ENCODE measurements at regions not wholly inside any gene's neighbourhood (a gene's known extent, or its start where the extent isn't known, plus 50 kb on each side); places are given as distances from the start of the nearest gene placed in this dataset.

DNA sequence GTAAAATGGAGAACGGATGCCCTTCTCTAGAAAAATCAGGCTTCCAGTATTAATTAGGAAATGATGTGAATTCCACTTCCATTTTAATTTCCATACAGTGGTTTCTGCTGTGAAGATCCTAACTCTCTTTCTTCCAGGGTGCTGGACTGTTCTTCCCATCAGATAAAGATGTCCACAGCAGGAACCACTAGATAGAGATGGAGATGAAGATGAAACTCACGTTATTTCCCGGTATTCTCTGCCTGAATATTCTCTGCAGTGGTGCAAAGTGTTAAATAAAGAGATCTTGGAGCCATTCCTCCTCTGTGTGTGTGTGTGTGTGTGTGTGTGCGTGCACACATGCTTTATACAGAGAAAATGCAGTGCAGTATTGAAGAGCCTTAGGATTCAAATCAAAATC lies 727.5 kb downstream of the KCNJ2 start:
- no peak overlapping the region for H3K27ac Mint-ChIP-seq
- POLR2A ChIA-PET = no interaction called here
- peaks cover 16% of the 10 kb centered on the region for H3K9me3 Mint-ChIP-seq
- intact Hi-C loops (cut with micrococcal nuclease) = loop anchor here (10.0 kb wide), 1 partner anchor 58 kb away; no protein-coding TSS in a partner anchor
- no peaks in the 10 kb centered on the region for H3K36me3 Mint-ChIP-seq
- H3K27me3 Mint-ChIP-seq = no peaks in the 10 kb centered on the region
- no peak overlapping the region for H3K4me3 Mint-ChIP-seq
- no peak for DNase-seq
- CTCF ChIA-PET = interaction anchor here (1.0 kb wide), 1 partner anchor 18 kb away, joined by 3 read pairs; no protein-coding TSS in a partner anchor
- no peaks in the 10 kb centered on the region for H3K4me1 Mint-ChIP-seq (ENCODE audit: low read depth)

GRCh38 chr17:70897446-70897845 lies 728.1 kb downstream of the KCNJ2 start:
- intact Hi-C loops (cut with micrococcal nuclease) = loop anchor here (10.0 kb wide), 1 partner anchor 57 kb away; no protein-coding TSS in a partner anchor
- Mint-ChIP-seq H3K27me3 (no peaks in the 10 kb centered on the region), H3K4me1 (ENCODE audit: low read depth) (no peaks in the 10 kb centered on the region), H3K9me3 (peaks cover 17% of the 10 kb centered on the region), H3K4me3 (no peak overlapping the region), H3K36me3 (no peaks in the 10 kb centered on the region), H3K27ac (no peak overlapping the region)
- ChIA-PET CTCF (no interaction called here), POLR2A (no interaction called here)
- DNase-seq = no peak

- no peak overlapping the region for H3K27ac Mint-ChIP-seq
- POLR2A ChIA-PET = no interaction called here
- intact Hi-C loops (cut with micrococcal nuclease) = no loop called here
- H3K36me3 Mint-ChIP-seq = no peaks in the 10 kb centered on the region
- H3K27me3 Mint-ChIP-seq = no peaks in the 10 kb centered on the region
- no peak overlapping the region for H3K4me3 Mint-ChIP-seq
- CTCF ChIA-PET = no interaction called here
- H3K9me3 Mint-ChIP-seq = peaks cover 11% of the 10 kb centered on the region
- no peaks in the 10 kb centered on the region for H3K4me1 Mint-ChIP-seq (ENCODE audit: low read depth)
- DNase-seq = no peak
Measured at GRCh38 chr17:70901870-70902269, 732.5 kb downstream of the KCNJ2 start.

DNA sequence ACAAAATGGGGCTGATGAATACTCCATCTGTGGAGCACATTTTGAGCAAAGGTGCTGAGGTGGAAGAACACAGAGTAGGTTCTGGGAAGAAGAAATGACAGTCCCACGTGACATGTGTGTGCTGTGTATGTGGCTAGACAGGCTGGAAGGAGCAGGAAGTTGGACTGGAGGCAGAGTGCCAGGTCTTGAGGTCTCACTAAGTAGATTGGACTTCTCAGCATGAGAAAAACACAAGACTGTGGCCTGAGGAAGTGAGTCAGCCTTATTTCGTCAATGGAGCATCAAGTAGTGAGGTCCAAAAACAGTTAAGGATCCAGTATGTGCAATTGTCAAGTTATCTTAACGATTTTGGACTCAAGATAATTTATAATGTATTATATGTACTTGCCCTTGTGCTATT lies 736.5 kb downstream of the KCNJ2 start:
- H3K27ac Mint-ChIP-seq = no peak overlapping the region
- CTCF ChIA-PET = interaction anchor here (0.7 kb wide), 1 partner anchor 1106 kb away, joined by 4 read pairs; no protein-coding TSS in a partner anchor

DNA sequence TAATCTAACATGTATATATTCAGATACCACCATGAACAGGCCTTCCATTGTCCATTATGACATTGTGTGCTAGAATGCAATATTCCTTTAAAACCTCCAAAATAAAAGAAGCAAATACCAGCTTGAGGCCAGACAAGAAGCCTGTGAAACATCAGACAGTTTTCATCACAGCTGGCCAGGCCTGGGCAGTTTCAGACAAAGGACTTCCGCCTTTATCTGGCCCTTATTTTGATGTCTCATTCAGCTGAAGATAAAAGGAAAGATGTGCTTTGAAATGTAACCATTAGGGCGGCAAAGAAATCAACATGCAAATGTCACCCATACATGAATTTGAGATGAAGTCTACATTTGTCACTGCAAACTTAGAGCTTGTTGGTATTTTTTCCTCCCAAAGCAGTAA lies 737.5 kb downstream of the KCNJ2 start:
- no peak for DNase-seq
- H3K4me1 Mint-ChIP-seq (ENCODE audit: low read depth) = no peaks in the 10 kb centered on the region
- CTCF ChIA-PET = no interaction called here
- no peak overlapping the region for H3K27ac Mint-ChIP-seq
- H3K4me3 Mint-ChIP-seq = no peak overlapping the region
- no peaks in the 10 kb centered on the region for H3K36me3 Mint-ChIP-seq
- POLR2A ChIA-PET = no interaction called here
- intact Hi-C loops (cut with micrococcal nuclease) = no loop called here
- H3K27me3 Mint-ChIP-seq = no peaks in the 10 kb centered on the region
- H3K9me3 Mint-ChIP-seq = peaks cover 4% of the 10 kb centered on the region

More for the DNA sequence above, 736.5 kb downstream of the KCNJ2 start:
- H3K27me3 Mint-ChIP-seq = no peaks in the 10 kb centered on the region
- H3K36me3 Mint-ChIP-seq = no peaks in the 10 kb centered on the region
- H3K9me3 Mint-ChIP-seq = peaks cover 10% of the 10 kb centered on the region
- intact Hi-C loops (cut with micrococcal nuclease) = no loop called here
- H3K4me1 Mint-ChIP-seq (ENCODE audit: low read depth) = no peaks in the 10 kb centered on the region
- no peak overlapping the region for H3K4me3 Mint-ChIP-seq
- no peak for DNase-seq
- POLR2A ChIA-PET = no interaction called here

- DNase-seq = no peak
- H3K4me1 Mint-ChIP-seq (ENCODE audit: low read depth) = no peaks in the 10 kb centered on the region
- H3K4me3 Mint-ChIP-seq = no peak overlapping the region
- no peak overlapping the region for H3K27ac Mint-ChIP-seq
- H3K9me3 Mint-ChIP-seq = peaks cover 14% of the 10 kb centered on the region
- no peaks in the 10 kb centered on the region for H3K27me3 Mint-ChIP-seq
- POLR2A ChIA-PET = no interaction called here
- CTCF ChIA-PET = no interaction called here
- intact Hi-C loops (cut with micrococcal nuclease) = no loop called here
- no peaks in the 10 kb centered on the region for H3K36me3 Mint-ChIP-seq
Measured at GRCh38 chr17:70912716-70913485, 743.6 kb downstream of the KCNJ2 start.

- CTCF ChIA-PET = no interaction called here
- H3K4me1 Mint-ChIP-seq (ENCODE audit: low read depth) = no peaks in the 10 kb centered on the region
- H3K36me3 Mint-ChIP-seq = no peaks in the 10 kb centered on the region
- intact Hi-C loops (cut with micrococcal nuclease) = no loop called here
- peaks cover 21% of the 10 kb centered on the region for H3K9me3 Mint-ChIP-seq
- no peak overlapping the region for H3K4me3 Mint-ChIP-seq
- DNase-seq = no peak
- POLR2A ChIA-PET = no interaction called here
- no peaks in the 10 kb centered on the region for H3K27me3 Mint-ChIP-seq
- no peak overlapping the region for H3K27ac Mint-ChIP-seq
Measured at GRCh38 chr17:70916469-70916868, 747.1 kb downstream of the KCNJ2 start.

- no peaks in the 10 kb centered on the region for H3K27me3 Mint-ChIP-seq
- no peak overlapping the region for H3K4me3 Mint-ChIP-seq
- intact Hi-C loops (cut with micrococcal nuclease) = no loop called here
- peaks cover 21% of the 10 kb centered on the region for H3K9me3 Mint-ChIP-seq
- DNase-seq = no peak
- ChIA-PET POLR2A (no interaction called here), CTCF (no interaction called here)
- H3K4me1 Mint-ChIP-seq (ENCODE audit: low read depth) = no peaks in the 10 kb centered on the region
- no peaks in the 10 kb centered on the region for H3K36me3 Mint-ChIP-seq
- H3K27ac Mint-ChIP-seq = no peak overlapping the region
Measured at GRCh38 chr17:70919241-70919640, 749.9 kb downstream of the KCNJ2 start.

GRCh38 chr17:70920416-70920815 lies 751.1 kb downstream of the KCNJ2 start:
- POLR2A ChIA-PET = no interaction called here
- intact Hi-C loops (cut with micrococcal nuclease) = no loop called here
- H3K4me1 Mint-ChIP-seq (ENCODE audit: low read depth) = no peaks in the 10 kb centered on the region

DNA sequence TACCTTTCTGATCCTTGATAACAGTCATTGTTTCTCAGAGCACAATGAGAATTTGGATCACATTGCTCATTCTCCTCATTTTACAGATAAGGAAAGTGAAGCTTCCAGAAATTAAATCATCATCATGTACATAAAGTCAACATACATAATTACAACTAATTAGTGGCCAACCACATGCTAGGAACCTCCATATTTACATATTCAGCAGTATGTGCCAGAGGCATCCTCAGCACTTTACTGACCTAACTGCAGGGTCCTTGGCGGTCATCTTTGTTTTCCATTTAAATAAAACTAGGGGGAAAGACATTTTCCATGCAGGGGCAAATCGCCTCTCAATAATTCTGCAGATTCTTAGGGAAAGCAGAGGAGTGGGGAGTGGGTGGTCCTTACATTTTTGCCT lies 752.9 kb downstream of the KCNJ2 start:
- intact Hi-C loops (cut with micrococcal nuclease) = no loop called here
- no peaks in the 10 kb centered on the region for H3K27me3 Mint-ChIP-seq
- no peaks in the 10 kb centered on the region for H3K4me1 Mint-ChIP-seq (ENCODE audit: low read depth)
- no peaks in the 10 kb centered on the region for H3K36me3 Mint-ChIP-seq
- ChIA-PET POLR2A (no interaction called here), CTCF (no interaction called here)
- no peak overlapping the region for H3K27ac Mint-ChIP-seq
- peaks cover 17% of the 10 kb centered on the region for H3K9me3 Mint-ChIP-seq
- DNase-seq = no peak
- H3K4me3 Mint-ChIP-seq = no peak overlapping the region

More at GRCh38 chr17:70920416-70920815, 751.1 kb downstream of the KCNJ2 start:
- CTCF ChIA-PET = no interaction called here
- Mint-ChIP-seq H3K36me3 (no peaks in the 10 kb centered on the region), H3K9me3 (peaks cover 21% of the 10 kb centered on the region), H3K27me3 (no peaks in the 10 kb centered on the region), H3K27ac (no peak overlapping the region), H3K4me3 (no peak overlapping the region)
- no peak for DNase-seq

GRCh38 chr17:70924776-70925175 lies 755.4 kb downstream of the KCNJ2 start:
- Mint-ChIP-seq H3K36me3 (no peaks in the 10 kb centered on the region), H3K27me3 (no peaks in the 10 kb centered on the region), H3K27ac (no peak overlapping the region), H3K4me3 (no peak overlapping the region), H3K4me1 (ENCODE audit: low read depth) (no peaks in the 10 kb centered on the region), H3K9me3 (peaks cover 4% of the 10 kb centered on the region)
- POLR2A ChIA-PET = no interaction called here
- DNase-seq = no peak
- CTCF ChIA-PET = no interaction called here
- intact Hi-C loops (cut with micrococcal nuclease) = no loop called here

DNA sequence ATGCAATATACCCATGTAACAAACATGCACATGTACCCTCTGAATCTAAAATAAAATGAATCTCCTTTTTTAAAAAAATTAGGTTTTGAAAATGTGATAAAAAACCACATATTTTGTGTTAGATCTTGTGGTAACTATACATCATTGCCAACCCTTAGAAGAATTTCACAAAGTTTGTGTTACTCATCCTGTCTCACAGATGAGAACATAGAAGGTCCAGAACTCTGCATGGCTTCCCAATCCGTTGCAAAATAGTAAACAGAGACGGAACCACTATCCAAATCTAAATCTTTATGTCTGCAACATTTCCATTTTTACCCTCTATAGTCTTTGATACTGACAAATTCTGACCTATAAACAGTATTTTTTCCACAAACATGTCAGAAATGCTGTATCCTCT lies 759.9 kb downstream of the KCNJ2 start:
- no peak for DNase-seq
- intact Hi-C loops (cut with micrococcal nuclease) = no loop called here
- Mint-ChIP-seq H3K27me3 (no peaks in the 10 kb centered on the region), H3K4me1 (ENCODE audit: low read depth) (no peaks in the 10 kb centered on the region), H3K4me3 (no peak overlapping the region), H3K9me3 (peaks cover 4% of the 10 kb centered on the region), H3K27ac (no peak overlapping the region), H3K36me3 (no peaks in the 10 kb centered on the region)
- ChIA-PET CTCF (no interaction called here), POLR2A (no interaction called here)

GRCh38 chr17:70934231-70934630 lies 764.9 kb downstream of the KCNJ2 start:
- Mint-ChIP-seq H3K27ac (no peak overlapping the region), H3K9me3 (no peaks in the 10 kb centered on the region), H3K4me3 (no peak overlapping the region), H3K36me3 (no peaks in the 10 kb centered on the region), H3K4me1 (ENCODE audit: low read depth) (no peaks in the 10 kb centered on the region), H3K27me3 (no peaks in the 10 kb centered on the region)
- intact Hi-C loops (cut with micrococcal nuclease) = no loop called here
- ChIA-PET CTCF (no interaction called here), POLR2A (interaction anchor here (0.6 kb wide), 1 partner anchor 571 kb away, joined by 3 read pairs; no protein-coding TSS in a partner anchor)
- DNase-seq = no peak
